Tongue (tissue), 1 donor: ENCODE measurements at regions not wholly inside any gene's neighbourhood (a gene's known extent, or its start where the extent isn't known, plus 50 kb on each side); places are given as distances from the start of the nearest gene placed in this dataset.
"Not testable (repeated sequence)": the region's sequence is repeated elsewhere in the genome, so short reads cannot be mapped to it uniquely, and the experiment has no call there.

Experiments
- DNase-seq: peaks from one replicate; pipeline ENCODE4 v3.0.0-alpha.2; 2015

- not testable (repeated sequence) for DNase-seq
Measured at GRCh38 chr2:132068407-132068806, 93.3 kb downstream of the ANKRD30BL start.

GRCh38 chr2:132065391-132065790 is 96.4 kb downstream of the ANKRD30BL start:
- not testable (repeated sequence) for DNase-seq

GRCh38 chr2:132039609-132040236 is 122.0 kb downstream of the ANKRD30BL start:
- not testable (repeated sequence) for DNase-seq

GRCh38 chr2:132038883-132039235 is 122.9 kb downstream of the ANKRD30BL start:
- not testable (repeated sequence) for DNase-seq

GRCh38 chr2:132038179-132038882 is 123.4 kb downstream of the ANKRD30BL start:
- DNase-seq = peak; percentile 15

GRCh38 chr2:132037527-132038178 is 124.1 kb downstream of the ANKRD30BL start:
- DNase-seq = peak; percentile 32

- DNase-seq = no peak
Measured at GRCh38 chr2:132034646-132035045, 127.1 kb downstream of the ANKRD30BL start.

- DNase-seq = no peak
Measured at GRCh38 chr2:132033949-132034348, 127.8 kb downstream of the ANKRD30BL start.

- no peak for DNase-seq
Measured at GRCh38 chr2:132033365-132033764, 128.4 kb downstream of the ANKRD30BL start.

GRCh38 chr2:132012046-132012445 is 149.7 kb downstream of the ANKRD30BL start:
- not testable (repeated sequence) for DNase-seq

- no peak for DNase-seq
Measured at GRCh38 chr2:132009874-132010521, 151.8 kb downstream of the ANKRD30BL start.

- no peak for DNase-seq
Measured at GRCh38 chr2:132009177-132009873, 152.4 kb downstream of the ANKRD30BL start.

GRCh38 chr2:131990751-131991150 is 171.0 kb downstream of the ANKRD30BL start:
- DNase-seq = not testable (repeated sequence)

- not testable (repeated sequence) for DNase-seq
Measured at GRCh38 chr2:131966671-131967070, 195.1 kb downstream of the ANKRD30BL start.

GRCh38 chr2:131966256-131966655 is 195.5 kb downstream of the ANKRD30BL start:
- DNase-seq = no peak

GRCh38 chr2:131958019-131958609 is 203.6 kb downstream of the ANKRD30BL start:
- not testable (repeated sequence) for DNase-seq

GRCh38 chr2:131948641-131949040 is 213.1 kb downstream of the ANKRD30BL start:
- DNase-seq = not testable (repeated sequence)

- not testable (repeated sequence) for DNase-seq
Measured at GRCh38 chr2:131923287-131923686, 238.5 kb downstream of the ANKRD30BL start.

- DNase-seq = not testable (repeated sequence)
Measured at GRCh38 chr2:131922854-131923253, 238.9 kb downstream of the ANKRD30BL start.
